ENCODE measurements at regions not wholly inside any gene's neighbourhood (a gene's known extent, or its start where the extent isn't known, plus 50 kb on each side); places are given as distances from the start of the nearest gene placed in this dataset.

DNA sequence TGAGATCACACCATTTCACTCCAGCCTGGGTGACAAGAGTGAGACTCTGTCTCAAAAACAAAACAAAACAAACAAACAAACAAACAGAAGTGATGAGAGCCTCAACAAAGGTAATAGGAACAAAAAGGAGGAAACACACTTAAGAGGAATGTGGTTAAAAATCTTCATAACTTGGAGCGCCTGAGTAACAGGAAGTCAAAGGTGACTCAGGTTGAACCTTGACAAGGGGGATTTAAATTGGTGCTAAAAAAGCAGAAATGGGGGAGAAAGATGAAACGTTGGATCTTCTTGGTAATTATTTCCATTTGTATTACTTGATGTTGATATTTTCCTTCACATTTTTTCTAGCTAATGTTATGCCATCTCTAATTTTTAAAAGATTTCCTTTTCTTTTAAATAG, 318.5 kb upstream of the TCF4 start:
- TF ChIP-seq, protein P1, sequence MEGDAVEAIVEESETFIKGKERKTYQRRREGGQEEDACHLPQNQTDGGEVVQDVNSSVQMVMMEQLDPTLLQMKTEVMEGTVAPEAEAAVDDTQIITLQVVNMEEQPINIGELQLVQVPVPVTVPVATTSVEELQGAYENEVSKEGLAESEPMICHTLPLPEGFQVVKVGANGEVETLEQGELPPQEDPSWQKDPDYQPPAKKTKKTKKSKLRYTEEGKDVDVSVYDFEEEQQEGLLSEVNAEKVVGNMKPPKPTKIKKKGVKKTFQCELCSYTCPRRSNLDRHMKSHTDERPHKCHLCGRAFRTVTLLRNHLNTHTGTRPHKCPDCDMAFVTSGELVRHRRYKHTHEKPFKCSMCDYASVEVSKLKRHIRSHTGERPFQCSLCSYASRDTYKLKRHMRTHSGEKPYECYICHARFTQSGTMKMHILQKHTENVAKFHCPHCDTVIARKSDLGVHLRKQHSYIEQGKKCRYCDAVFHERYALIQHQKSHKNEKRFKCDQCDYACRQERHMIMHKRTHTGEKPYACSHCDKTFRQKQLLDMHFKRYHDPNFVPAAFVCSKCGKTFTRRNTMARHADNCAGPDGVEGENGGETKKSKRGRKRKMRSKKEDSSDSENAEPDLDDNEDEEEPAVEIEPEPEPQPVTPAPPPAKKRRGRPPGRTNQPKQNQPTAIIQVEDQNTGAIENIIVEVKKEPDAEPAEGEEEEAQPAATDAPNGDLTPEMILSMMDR (IDR thresholded peaks at IDR 0.05; ENCODE audit: insufficient read depth, low read length, poor library complexity, severe bottlenecking), result no peak
- TF ChIP-seq EZH2phosphoT487 (conservative IDR thresholded peaks at IDR 0.05; ENCODE audit: low read length), result no peak

Measured in SU-DHL-6 (cell line).